WTC11 (cell line): ENCODE measurements at regions not wholly inside any gene's neighbourhood (a gene's known extent, or its start where the extent isn't known, plus 50 kb on each side); places are given as distances from the start of the nearest gene placed in this dataset.
A peak's percentile ranks its signal among the peaks of the same experiment; 100 is the strongest.

Experiments used
- ATAC-seq: fragments of 200-7000 bp; cut with Tn5 transposase; 2 replicates; pipeline ENCODE4 v1.10.0; 2021; ENCODE audit warnings: mild to moderate bottlenecking, moderate library complexity
- CTCF ChIA-PET: fragments of 300-600 bp; sonication (Branson Sonifier 250); formaldehyde crosslinking; loops from one replicate; lab custom pipeline; 2021; ENCODE audit warnings: antibody characterized with exemption; lab: Charles Lee
- POLR2A ChIA-PET: fragments of 350-600 bp; sonication (Branson Sonifier 250); formaldehyde crosslinking; loops from one replicate; lab custom pipeline; 2021; ENCODE audit warnings: antibody characterized with exemption; lab: Charles Lee
- DNase-seq: peaks from one replicate; pipeline ENCODE4 v3.0.0; 2021; ENCODE audit warnings: low spot score
- H3K27ac Mint-ChIP-seq: 2 replicates; pipeline ENCODE4 v1.8.0; 2021; ENCODE audit warnings: mixed read lengths
- H3K27me3 Mint-ChIP-seq: 2 replicates; pipeline ENCODE4 v1.8.0; 2021; ENCODE audit warnings: low read depth, mild to moderate bottlenecking, moderate library complexity, mixed read lengths
- H3K36me3 Mint-ChIP-seq: 2 replicates; pipeline ENCODE4 v1.8.0; 2021; ENCODE audit warnings: mixed read lengths
- H3K4me1 Mint-ChIP-seq: 2 replicates; pipeline ENCODE4 v1.8.0; 2022; ENCODE audit warnings: mixed read lengths
- H3K4me3 Mint-ChIP-seq: 2 replicates; pipeline ENCODE4 v1.8.0; 2021; ENCODE audit warnings: mild to moderate bottlenecking, moderate library complexity, mixed read lengths
- H3K9me3 Mint-ChIP-seq: 2 replicates; pipeline ENCODE4 v1.8.0; 2021; ENCODE audit warnings: mixed read lengths
- CBFB ChIP-seq: sonication (generic); formaldehyde crosslinking; IDR thresholded peaks from 2 replicates; pipeline ENCODE4 v1.8.1; 2022; ENCODE audit warnings: mild to moderate bottlenecking, low read depth, missing genetic modification reagents
- FOXP1 ChIP-seq: sonication (generic); formaldehyde crosslinking; IDR thresholded peaks from 2 replicates; pipeline ENCODE4 v1.8.0; 2022; ENCODE audit warnings: missing genetic modification reagents, mild to moderate bottlenecking, moderate library complexity, borderline replicate concordance
- RORB ChIP-seq: fragments of 250-450 bp; sonication (Bioruptor Pico); IDR thresholded peaks from 2 replicates; pipeline ENCODE4 v1.9.0; 2021; ENCODE audit warnings: mild to moderate bottlenecking
- ZNF423 ChIP-seq: fragments of 250-450 bp; sonication (Bioruptor Pico); IDR thresholded peaks from 2 replicates; pipeline ENCODE4 v2.1.2; 2022; ENCODE audit warnings: mild to moderate bottlenecking, moderate library complexity
- TF ChIP-seq, protein P1 (sequence below): sonication (generic); formaldehyde crosslinking; IDR thresholded peaks from 2 replicates; pipeline ENCODE4 v1.8.1; 2022; ENCODE audit warnings: mild to moderate bottlenecking, moderate library complexity, missing genetic modification reagents
- TF ChIP-seq, protein P2 (sequence below): sonication (generic); formaldehyde crosslinking; IDR thresholded peaks from 2 replicates; pipeline ENCODE4 v1.8.0; 2022; ENCODE audit warnings: mild to moderate bottlenecking, missing genetic modification reagents
- TF ChIP-seq, protein P3 (sequence below): fragments of 250-450 bp; sonication (Bioruptor Pico); IDR thresholded peaks from 2 replicates; pipeline ENCODE4 v1.9.0; 2021; ENCODE audit warnings: moderate library complexity, mild to moderate bottlenecking, inconsistent platforms, borderline replicate concordance
- TF ChIP-seq, protein P4 (sequence below): fragments of 250-450 bp; sonication (Bioruptor Pico); IDR thresholded peaks from 2 replicates; pipeline ENCODE4 v1.9.0; 2021; ENCODE audit warnings: mild to moderate bottlenecking, borderline replicate concordance
- TF ChIP-seq, protein P5 (sequence below): sonication (generic); formaldehyde crosslinking; IDR thresholded peaks from 2 replicates; pipeline ENCODE4 v1.8.1; 2022; ENCODE audit warnings: mild to moderate bottlenecking, missing genetic modification reagents, moderate library complexity, borderline replicate concordance
- TF ChIP-seq, protein P6 (sequence below): sonication (generic); formaldehyde crosslinking; IDR thresholded peaks from 2 replicates; pipeline ENCODE4 v1.8.1; 2022; ENCODE audit warnings: low read depth, mild to moderate bottlenecking, moderate library complexity, missing genetic modification reagents, borderline replicate concordance
- TF ChIP-seq, protein P7 (sequence below): sonication (generic); formaldehyde crosslinking; IDR thresholded peaks from 2 replicates; pipeline ENCODE4 v1.8.0; 2022; ENCODE audit warnings: mild to moderate bottlenecking, missing genetic modification reagents

DNA sequence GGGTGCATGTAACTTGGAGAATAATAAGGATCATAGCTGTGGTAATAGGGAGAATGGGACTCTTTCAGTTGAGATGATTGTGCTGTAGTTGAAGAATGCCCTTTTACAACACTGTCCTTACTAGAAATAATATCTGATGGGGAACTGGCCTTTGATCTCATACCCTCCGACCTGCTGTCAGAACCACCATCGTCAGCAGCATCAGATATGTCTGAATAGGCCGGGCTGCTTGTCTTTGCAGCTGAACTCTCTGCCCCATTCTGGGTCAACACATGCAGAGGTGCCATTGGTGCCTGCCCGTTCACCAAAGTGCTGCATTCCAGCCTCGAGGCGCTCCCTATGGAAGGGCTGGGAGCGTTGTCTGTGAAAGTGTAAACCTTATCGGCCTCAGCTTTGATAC, 99.1 kb downstream of the ZNF608 start:
- CTCF ChIA-PET, result no interaction called here
- Mint-ChIP-seq H3K27ac (peak overlapping the region; percentile 44; the same call in 1 of the 2 replicates), H3K9me3 (no peaks in the 10 kb centered on the region), H3K4me1 (peaks cover 79% of the 10 kb centered on the region), H3K36me3 (peaks cover 38% of the 10 kb centered on the region), H3K27me3 (no peaks in the 10 kb centered on the region), H3K4me3 (no peak overlapping the region)
- POLR2A ChIA-PET, result no interaction called here
- TF ChIP-seq, protein P1, sequence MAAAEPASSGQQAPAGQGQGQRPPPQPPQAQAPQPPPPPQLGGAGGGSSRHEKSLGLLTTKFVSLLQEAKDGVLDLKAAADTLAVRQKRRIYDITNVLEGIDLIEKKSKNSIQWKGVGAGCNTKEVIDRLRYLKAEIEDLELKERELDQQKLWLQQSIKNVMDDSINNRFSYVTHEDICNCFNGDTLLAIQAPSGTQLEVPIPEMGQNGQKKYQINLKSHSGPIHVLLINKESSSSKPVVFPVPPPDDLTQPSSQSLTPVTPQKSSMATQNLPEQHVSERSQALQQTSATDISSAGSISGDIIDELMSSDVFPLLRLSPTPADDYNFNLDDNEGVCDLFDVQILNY (CRISPR knock-in tag), result no peak
- TF ChIP-seq, protein P2, sequence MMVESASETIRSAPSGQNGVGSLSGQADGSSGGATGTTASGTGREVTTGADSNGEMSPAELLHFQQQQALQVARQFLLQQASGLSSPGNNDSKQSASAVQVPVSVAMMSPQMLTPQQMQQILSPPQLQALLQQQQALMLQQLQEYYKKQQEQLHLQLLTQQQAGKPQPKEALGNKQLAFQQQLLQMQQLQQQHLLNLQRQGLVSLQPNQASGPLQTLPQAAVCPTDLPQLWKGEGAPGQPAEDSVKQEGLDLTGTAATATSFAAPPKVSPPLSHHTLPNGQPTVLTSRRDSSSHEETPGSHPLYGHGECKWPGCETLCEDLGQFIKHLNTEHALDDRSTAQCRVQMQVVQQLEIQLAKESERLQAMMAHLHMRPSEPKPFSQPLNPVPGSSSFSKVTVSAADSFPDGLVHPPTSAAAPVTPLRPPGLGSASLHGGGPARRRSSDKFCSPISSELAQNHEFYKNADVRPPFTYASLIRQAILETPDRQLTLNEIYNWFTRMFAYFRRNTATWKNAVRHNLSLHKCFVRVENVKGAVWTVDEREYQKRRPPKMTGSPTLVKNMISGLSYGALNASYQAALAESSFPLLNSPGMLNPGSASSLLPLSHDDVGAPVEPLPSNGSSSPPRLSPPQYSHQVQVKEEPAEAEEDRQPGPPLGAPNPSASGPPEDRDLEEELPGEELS (CRISPR knock-in tag), result no peak
- TF ChIP-seq RORB (CRISPR knock-in tag), result no peak
- TF ChIP-seq FOXP1 (CRISPR knock-in tag), result no peak
- TF ChIP-seq, protein P3, sequence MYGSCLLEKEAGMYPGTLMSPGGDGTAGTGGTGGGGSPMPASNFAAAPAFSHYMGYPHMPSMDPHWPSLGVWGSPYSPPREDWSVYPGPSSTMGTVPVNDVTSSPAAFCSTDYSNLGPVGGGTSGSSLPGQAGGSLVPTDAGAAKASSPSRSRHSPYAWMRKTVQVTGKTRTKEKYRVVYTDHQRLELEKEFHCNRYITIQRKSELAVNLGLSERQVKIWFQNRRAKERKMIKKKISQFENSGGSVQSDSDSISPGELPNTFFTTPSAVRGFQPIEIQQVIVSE, result no peak
- TF ChIP-seq ZNF423, result no peak
- TF ChIP-seq, protein P4, sequence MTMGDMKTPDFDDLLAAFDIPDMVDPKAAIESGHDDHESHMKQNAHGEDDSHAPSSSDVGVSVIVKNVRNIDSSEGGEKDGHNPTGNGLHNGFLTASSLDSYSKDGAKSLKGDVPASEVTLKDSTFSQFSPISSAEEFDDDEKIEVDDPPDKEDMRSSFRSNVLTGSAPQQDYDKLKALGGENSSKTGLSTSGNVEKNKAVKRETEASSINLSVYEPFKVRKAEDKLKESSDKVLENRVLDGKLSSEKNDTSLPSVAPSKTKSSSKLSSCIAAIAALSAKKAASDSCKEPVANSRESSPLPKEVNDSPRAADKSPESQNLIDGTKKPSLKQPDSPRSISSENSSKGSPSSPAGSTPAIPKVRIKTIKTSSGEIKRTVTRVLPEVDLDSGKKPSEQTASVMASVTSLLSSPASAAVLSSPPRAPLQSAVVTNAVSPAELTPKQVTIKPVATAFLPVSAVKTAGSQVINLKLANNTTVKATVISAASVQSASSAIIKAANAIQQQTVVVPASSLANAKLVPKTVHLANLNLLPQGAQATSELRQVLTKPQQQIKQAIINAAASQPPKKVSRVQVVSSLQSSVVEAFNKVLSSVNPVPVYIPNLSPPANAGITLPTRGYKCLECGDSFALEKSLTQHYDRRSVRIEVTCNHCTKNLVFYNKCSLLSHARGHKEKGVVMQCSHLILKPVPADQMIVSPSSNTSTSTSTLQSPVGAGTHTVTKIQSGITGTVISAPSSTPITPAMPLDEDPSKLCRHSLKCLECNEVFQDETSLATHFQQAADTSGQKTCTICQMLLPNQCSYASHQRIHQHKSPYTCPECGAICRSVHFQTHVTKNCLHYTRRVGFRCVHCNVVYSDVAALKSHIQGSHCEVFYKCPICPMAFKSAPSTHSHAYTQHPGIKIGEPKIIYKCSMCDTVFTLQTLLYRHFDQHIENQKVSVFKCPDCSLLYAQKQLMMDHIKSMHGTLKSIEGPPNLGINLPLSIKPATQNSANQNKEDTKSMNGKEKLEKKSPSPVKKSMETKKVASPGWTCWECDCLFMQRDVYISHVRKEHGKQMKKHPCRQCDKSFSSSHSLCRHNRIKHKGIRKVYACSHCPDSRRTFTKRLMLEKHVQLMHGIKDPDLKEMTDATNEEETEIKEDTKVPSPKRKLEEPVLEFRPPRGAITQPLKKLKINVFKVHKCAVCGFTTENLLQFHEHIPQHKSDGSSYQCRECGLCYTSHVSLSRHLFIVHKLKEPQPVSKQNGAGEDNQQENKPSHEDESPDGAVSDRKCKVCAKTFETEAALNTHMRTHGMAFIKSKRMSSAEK (CRISPR knock-in tag), result no peak
- TF ChIP-seq CBFB (CRISPR knock-in tag), result no peak
- no peak for DNase-seq
- ATAC-seq, result no peak

DNA sequence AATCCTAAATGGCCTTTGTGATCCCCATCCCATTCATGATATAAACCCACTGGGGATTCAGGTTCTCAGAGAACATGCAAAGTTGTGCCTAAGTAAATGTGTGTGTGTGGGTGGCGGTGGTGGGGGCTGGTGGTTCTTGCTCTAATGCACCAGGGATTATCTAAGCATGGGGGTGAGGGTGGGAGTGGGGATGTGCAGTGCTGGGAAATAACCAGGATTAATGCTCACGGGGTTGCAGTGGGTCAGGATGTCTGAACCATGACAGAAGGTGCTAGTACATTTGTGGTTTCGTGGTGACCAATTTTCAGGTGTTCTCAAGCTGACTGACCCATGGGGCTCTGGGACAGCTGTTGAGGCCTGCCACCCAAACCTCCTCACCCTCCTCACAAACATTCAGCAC, 101.0 kb downstream of the ZNF608 start:
- ChIA-PET POLR2A (interaction anchor here (0.6 kb wide), 1 partner anchor 249 kb away, joined by 4 read pairs; no protein-coding TSS in a partner anchor), CTCF (no interaction called here)
- ATAC-seq (no peak), DNase-seq (no peak)
- Mint-ChIP-seq H3K27ac (no peak overlapping the region), H3K36me3 (peaks cover 50% of the 10 kb centered on the region), H3K27me3 (no peaks in the 10 kb centered on the region; the same call in 1 of the 2 replicates), H3K4me1 (peaks cover 82% of the 10 kb centered on the region), H3K4me3 (no peak overlapping the region), H3K9me3 (no peaks in the 10 kb centered on the region)
- no peak for TF ChIP-seq FOXP1 (CRISPR knock-in tag)
- TF ChIP-seq, protein P5, sequence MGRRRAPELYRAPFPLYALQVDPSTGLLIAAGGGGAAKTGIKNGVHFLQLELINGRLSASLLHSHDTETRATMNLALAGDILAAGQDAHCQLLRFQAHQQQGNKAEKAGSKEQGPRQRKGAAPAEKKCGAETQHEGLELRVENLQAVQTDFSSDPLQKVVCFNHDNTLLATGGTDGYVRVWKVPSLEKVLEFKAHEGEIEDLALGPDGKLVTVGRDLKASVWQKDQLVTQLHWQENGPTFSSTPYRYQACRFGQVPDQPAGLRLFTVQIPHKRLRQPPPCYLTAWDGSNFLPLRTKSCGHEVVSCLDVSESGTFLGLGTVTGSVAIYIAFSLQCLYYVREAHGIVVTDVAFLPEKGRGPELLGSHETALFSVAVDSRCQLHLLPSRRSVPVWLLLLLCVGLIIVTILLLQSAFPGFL, result no peak
- TF ChIP-seq, protein P6, sequence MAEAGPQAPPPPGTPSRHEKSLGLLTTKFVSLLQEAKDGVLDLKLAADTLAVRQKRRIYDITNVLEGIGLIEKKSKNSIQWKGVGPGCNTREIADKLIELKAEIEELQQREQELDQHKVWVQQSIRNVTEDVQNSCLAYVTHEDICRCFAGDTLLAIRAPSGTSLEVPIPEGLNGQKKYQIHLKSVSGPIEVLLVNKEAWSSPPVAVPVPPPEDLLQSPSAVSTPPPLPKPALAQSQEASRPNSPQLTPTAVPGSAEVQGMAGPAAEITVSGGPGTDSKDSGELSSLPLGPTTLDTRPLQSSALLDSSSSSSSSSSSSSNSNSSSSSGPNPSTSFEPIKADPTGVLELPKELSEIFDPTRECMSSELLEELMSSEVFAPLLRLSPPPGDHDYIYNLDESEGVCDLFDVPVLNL (CRISPR knock-in tag), result no peak
- TF ChIP-seq, protein P7, sequence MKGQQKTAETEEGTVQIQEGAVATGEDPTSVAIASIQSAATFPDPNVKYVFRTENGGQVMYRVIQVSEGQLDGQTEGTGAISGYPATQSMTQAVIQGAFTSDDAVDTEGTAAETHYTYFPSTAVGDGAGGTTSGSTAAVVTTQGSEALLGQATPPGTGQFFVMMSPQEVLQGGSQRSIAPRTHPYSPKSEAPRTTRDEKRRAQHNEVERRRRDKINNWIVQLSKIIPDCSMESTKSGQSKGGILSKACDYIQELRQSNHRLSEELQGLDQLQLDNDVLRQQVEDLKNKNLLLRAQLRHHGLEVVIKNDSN (CRISPR knock-in tag), result no peak
- TF ChIP-seq, all 79 proteins: peak for 0
